Mesenchymal stem cell (in vitro differentiated cells and primary cell): ENCODE measurements at regions not wholly inside any gene's neighbourhood (a gene's known extent, or its start where the extent isn't known, plus 50 kb on each side); places are given as distances from the start of the nearest gene placed in this dataset.
"Not testable (repeated sequence)": the region's sequence is repeated elsewhere in the genome, so short reads cannot be mapped to it uniquely, and the experiment has no call there.

ENCODE experiments used
- DNase-seq: peaks from one replicate; pipeline ENCODE4 v3.0.0-alpha.2; 2013
- H2AFZ ChIP-seq: one replicate; pipeline ENCODE4 v1.6.1; 2013; ENCODE audit warnings: low read depth, mild to moderate bottlenecking, control low read depth, inconsistent platforms, low read length, moderate library complexity
- H2AK5ac ChIP-seq: 2 replicates; pipeline ENCODE4 v1.6.1; 2013; ENCODE audit warnings: low read length, moderate library complexity, mild to moderate bottlenecking, inconsistent platforms; ENCODE audit not compliant: severe bottlenecking
- H2BK120ac ChIP-seq: one replicate; pipeline ENCODE4 v1.6.1; 2013; ENCODE audit warnings: low read depth, mild to moderate bottlenecking, inconsistent platforms, low read length, moderate library complexity
- H2BK12ac ChIP-seq, 2 experiments: one replicate each; pipeline ENCODE4 v1.6.1; 2013; ENCODE audit warnings: inconsistent platforms in 2 of 2, low read length in 2 of 2, mild to moderate bottlenecking in 2 of 2, moderate library complexity in 2 of 2, control low read depth in 1 of 2
- H2BK15ac ChIP-seq: one replicate; pipeline ENCODE4 v1.6.1; 2013; ENCODE audit warnings: mild to moderate bottlenecking, low read depth, inconsistent platforms; ENCODE audit not compliant: poor library complexity, severe bottlenecking
- H2BK5ac ChIP-seq: 2 replicates; pipeline ENCODE4 v1.6.1; 2013; ENCODE audit warnings: low read depth, mild to moderate bottlenecking, low read length, control low read depth, inconsistent platforms; ENCODE audit not compliant: poor library complexity, severe bottlenecking
- H3K14ac ChIP-seq, 2 experiments: one replicate each; pipeline ENCODE4 v1.6.1; 2013; ENCODE audit warnings: inconsistent platforms in 2 of 2, low read length in 2 of 2, control low read depth in 1 of 2, mild to moderate bottlenecking in 1 of 2, moderate library complexity in 1 of 2
- H3K18ac ChIP-seq, 2 experiments: one replicate each; pipeline ENCODE4 v1.6.1; 2013; ENCODE audit warnings: inconsistent platforms in 2 of 2, low read length in 2 of 2, control low read depth in 1 of 2, low read depth in 1 of 2, mild to moderate bottlenecking in 1 of 2
- H3K23ac ChIP-seq, 2 experiments: one replicate each; pipeline ENCODE4 v1.6.1; 2013; ENCODE audit warnings: inconsistent platforms in 2 of 2, low read length in 2 of 2, mild to moderate bottlenecking in 2 of 2, moderate library complexity in 2 of 2, control low read depth in 1 of 2
- H3K27ac ChIP-seq: 2 replicates; pipeline ENCODE4 v1.5.1; 2013; ENCODE audit warnings: mild to moderate bottlenecking, moderate library complexity, low read length, control low read depth, inconsistent platforms; ENCODE audit not compliant: poor library complexity, severe bottlenecking
- H3K27me3 ChIP-seq, 2 experiments: 2 replicates each; pipeline versions ENCODE4 v1.6.1 to v1.7.0; 2013; ENCODE audit warnings: low read length in 2 of 2, mild to moderate bottlenecking in 2 of 2, moderate library complexity in 2 of 2, control low read depth in 1 of 2, inconsistent platforms in 1 of 2; ENCODE audit not compliant: control insufficient read depth in 1 of 2, insufficient read depth in 1 of 2
- H3K36me3 ChIP-seq, 2 experiments: 2 replicates each; pipeline versions ENCODE4 v1.6.1 to v1.7.0; 2013; ENCODE audit warnings: low read length in 2 of 2, control low read depth in 1 of 2, inconsistent platforms in 1 of 2, low read depth in 1 of 2, mild to moderate bottlenecking in 1 of 2; ENCODE audit not compliant: insufficient read depth in 2 of 2, control insufficient read depth in 1 of 2
- H3K4ac ChIP-seq, 2 experiments: one replicate each; pipeline ENCODE4 v1.6.1; 2013; ENCODE audit warnings: inconsistent platforms in 2 of 2, low read length in 2 of 2, mild to moderate bottlenecking in 2 of 2, moderate library complexity in 2 of 2, control low read depth in 1 of 2, low read depth in 1 of 2
- H3K4me1 ChIP-seq: 2 replicates; pipeline ENCODE4 v1.6.1; 2013; ENCODE audit warnings: low read depth, low read length, control low read depth; ENCODE audit not compliant: control insufficient read depth, insufficient read depth
- H3K4me2 ChIP-seq: 2 replicates; pipeline ENCODE4 v1.6.1; 2013; ENCODE audit warnings: low read length, mild to moderate bottlenecking, inconsistent platforms; ENCODE audit not compliant: poor library complexity, severe bottlenecking
- H3K4me3 ChIP-seq, 2 experiments: 2 replicates each; pipeline versions ENCODE4 v1.5.1 to v1.7.0; 2013; ENCODE audit warnings: low read length in 2 of 2, mild to moderate bottlenecking in 2 of 2, control low read depth in 1 of 2, low read depth in 1 of 2; ENCODE audit not compliant: insufficient read depth in 1 of 2
- H3K79me1 ChIP-seq: replicated peaks from 2 replicates; pipeline ENCODE4 v1.6.1; 2013; ENCODE audit warnings: mild to moderate bottlenecking, control low read depth, low read length, inconsistent platforms; ENCODE audit not compliant: poor library complexity, severe bottlenecking
- H3K9ac ChIP-seq: 2 replicates; pipeline ENCODE4 v1.7.0; 2013; ENCODE audit warnings: mild to moderate bottlenecking, low read length, moderate library complexity
- H3K9me3 ChIP-seq: 2 replicates; pipeline ENCODE4 v1.7.0; 2013; ENCODE audit warnings: mild to moderate bottlenecking, low read length; ENCODE audit not compliant: control insufficient read depth
- H4K8ac ChIP-seq: one replicate; pipeline ENCODE4 v1.6.1; 2013; ENCODE audit warnings: inconsistent platforms, mild to moderate bottlenecking, low read length, moderate library complexity
- H4K91ac ChIP-seq: one replicate; pipeline ENCODE4 v1.6.1; 2013; ENCODE audit warnings: mild to moderate bottlenecking, low read length, inconsistent platforms
- WGBS: methylation state at CpG from one replicate; pipeline ENCODE4 v1.1.7; 2013; ENCODE audit warnings: mixed read lengths; 5-methylcytosine and 5-hydroxymethylcytosine counted together

DNA sequence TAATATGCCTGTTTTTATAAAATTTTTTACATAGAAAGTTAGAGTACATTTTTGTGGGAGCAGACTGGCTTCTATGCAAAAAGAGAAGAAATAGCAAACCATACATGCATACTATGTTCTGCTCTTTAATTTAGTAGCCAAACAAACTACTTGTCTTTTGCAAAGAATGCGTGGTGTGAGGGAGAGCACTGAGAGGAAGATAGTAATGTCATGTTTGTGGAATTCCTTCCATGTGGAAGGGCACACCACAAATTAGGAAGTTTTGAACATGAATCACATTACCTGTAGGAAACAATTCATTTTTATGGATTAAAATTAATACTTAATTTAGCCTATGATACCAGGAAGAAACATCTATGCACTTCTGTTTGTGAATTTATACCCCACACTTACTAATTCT lies 1529.1 kb upstream of the ADGRL3 start:
- Histone ChIP-seq H3K4me3 (no peak overlapping the region), H3K14ac (no peak overlapping the region), H3K36me3 (no peaks in the 10 kb centered on the region), H2AFZ (no peak overlapping the region), H4K91ac (no peak overlapping the region), H3K79me1 (no peaks in the 10 kb centered on the region), H2BK5ac (no peak overlapping the region), H3K9me3 (no peaks in the 10 kb centered on the region), H4K8ac (no peak overlapping the region), H3K4ac (no peak overlapping the region), H2BK120ac (no peak overlapping the region), H3K27ac (no peak overlapping the region), H3K27me3 (no peaks in the 10 kb centered on the region), H3K18ac (no peak overlapping the region), H3K9ac (no peak overlapping the region), H3K23ac (no peak overlapping the region), H2BK12ac (no peak overlapping the region), H2AK5ac (no peak overlapping the region), H3K4me1 (no peaks in the 10 kb centered on the region), H2BK15ac (no peak overlapping the region), H3K4me2 (no peak overlapping the region)
- 20% methylated on average over 1 of the region's 1 CpG for WGBS
- no peak for DNase-seq

DNA sequence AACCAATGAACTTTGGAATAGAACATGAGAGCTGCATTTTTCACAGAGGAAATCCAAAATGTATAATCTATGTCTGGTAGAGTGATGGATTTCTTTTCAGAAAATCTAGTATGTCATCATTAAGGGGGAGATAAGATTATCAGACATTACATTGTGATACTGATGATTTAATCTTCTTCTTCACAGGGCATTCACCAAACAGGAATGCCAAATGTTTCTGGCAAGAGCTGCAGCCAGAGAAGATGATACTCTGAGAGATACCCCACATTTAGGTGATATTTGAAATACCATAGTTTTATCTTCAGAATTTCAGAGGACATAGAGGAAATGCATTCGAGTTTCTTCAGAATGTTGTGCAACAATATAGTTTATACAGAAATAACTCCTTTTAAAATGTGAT lies 1523.7 kb upstream of the ADGRL3 start:
- H3K14ac ChIP-seq = no peak overlapping the region
- no peak overlapping the region for H2BK120ac ChIP-seq
- H2BK5ac ChIP-seq = no peak overlapping the region
- no peak overlapping the region for H3K4me3 ChIP-seq
- no peak overlapping the region for H4K91ac ChIP-seq
- H3K4me1 ChIP-seq = no peaks in the 10 kb centered on the region
- H2BK15ac ChIP-seq = no peak overlapping the region
- H3K36me3 ChIP-seq = no peaks in the 10 kb centered on the region
- H3K9me3 ChIP-seq = no peaks in the 10 kb centered on the region
- no peak overlapping the region for H3K27ac ChIP-seq
- DNase-seq = no peak
- no CpG with 5 or more reads among the region's 1 CpG for WGBS
- H3K27me3 ChIP-seq = no peaks in the 10 kb centered on the region
- no peak overlapping the region for H2AK5ac ChIP-seq
- no peaks in the 10 kb centered on the region for H3K79me1 ChIP-seq
- no peak overlapping the region for H3K23ac ChIP-seq
- H4K8ac ChIP-seq = no peak overlapping the region
- H2AFZ ChIP-seq = no peak overlapping the region
- H3K4ac ChIP-seq = no peak overlapping the region
- no peak overlapping the region for H3K18ac ChIP-seq
- H3K9ac ChIP-seq = no peak overlapping the region
- no peak overlapping the region for H2BK12ac ChIP-seq
- no peak overlapping the region for H3K4me2 ChIP-seq

DNA sequence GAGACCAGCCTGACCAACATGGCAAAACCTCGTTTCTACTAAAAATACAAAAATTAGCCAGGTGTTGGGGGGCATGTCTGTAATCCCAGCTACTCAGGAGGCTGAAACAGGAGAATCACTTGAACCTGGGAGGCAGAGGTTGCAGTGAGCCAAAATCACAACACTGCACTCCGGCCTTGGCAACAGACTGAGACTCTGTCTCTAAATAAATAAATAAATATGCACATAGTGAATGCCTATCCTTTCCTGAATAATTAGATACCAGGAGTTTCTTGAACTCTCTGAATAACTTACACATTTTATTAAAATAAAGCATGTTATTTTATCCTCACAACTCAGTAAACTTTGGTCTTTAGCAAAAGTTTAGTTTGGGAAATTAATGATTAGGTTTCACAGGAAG lies 1523.1 kb upstream of the ADGRL3 start:
- H3K36me3 ChIP-seq, H3K4me3 ChIP-seq, H2AK5ac ChIP-seq, H3K23ac ChIP-seq, H2AFZ ChIP-seq, H4K8ac ChIP-seq, H3K4me1 ChIP-seq, H3K79me1 ChIP-seq, H2BK5ac ChIP-seq, H3K4ac ChIP-seq, H3K4me2 ChIP-seq, H4K91ac ChIP-seq, H3K9me3 ChIP-seq, H3K9ac ChIP-seq, H3K27me3 ChIP-seq, H2BK120ac ChIP-seq, H3K27ac ChIP-seq, H2BK15ac ChIP-seq, DNase-seq, H3K14ac ChIP-seq, H3K18ac ChIP-seq, H2BK12ac ChIP-seq: not testable (repeated sequence)
- no CpG with 5 or more reads among the region's 2 CpGs for WGBS

DNA sequence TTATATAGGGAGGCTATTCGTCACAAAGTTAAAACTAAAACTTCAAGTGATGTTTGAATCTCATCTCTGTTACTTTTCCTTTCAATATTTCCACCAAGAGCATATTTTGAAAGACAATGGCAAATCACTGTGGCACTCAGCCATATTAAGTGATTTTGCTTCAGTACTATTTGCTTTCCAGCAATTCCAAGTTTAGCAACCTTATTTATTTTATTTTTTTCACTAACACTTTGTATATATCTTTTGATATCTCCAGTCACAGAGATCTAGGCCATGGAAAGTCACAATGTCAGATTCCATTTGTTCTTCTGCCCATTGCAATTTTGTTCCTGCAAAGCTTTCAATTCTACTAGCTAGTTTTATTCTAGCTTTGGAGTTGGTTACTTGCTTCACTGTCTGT lies 1514.5 kb upstream of the ADGRL3 start:
- H3K27me3 ChIP-seq = no peaks in the 10 kb centered on the region
- no peak overlapping the region for H3K4me3 ChIP-seq
- no peak overlapping the region for H3K4me2 ChIP-seq
- WGBS = 71% methylated on average over 1 of the region's 1 CpG
- no peak overlapping the region for H4K91ac ChIP-seq
- no peak overlapping the region for H2AK5ac ChIP-seq
- no peaks in the 10 kb centered on the region for H3K4me1 ChIP-seq
- H2AFZ ChIP-seq = no peak overlapping the region
- no peak overlapping the region for H3K18ac ChIP-seq
- no peak overlapping the region for H3K14ac ChIP-seq
- no peak overlapping the region for H4K8ac ChIP-seq
- no peak overlapping the region for H2BK120ac ChIP-seq
- no peak overlapping the region for H2BK15ac ChIP-seq
- no peak overlapping the region for H3K23ac ChIP-seq
- DNase-seq = no peak
- H2BK5ac ChIP-seq = no peak overlapping the region
- no peaks in the 10 kb centered on the region for H3K36me3 ChIP-seq
- no peak overlapping the region for H3K4ac ChIP-seq
- peaks cover 6% of the 10 kb centered on the region for H3K9me3 ChIP-seq
- H3K27ac ChIP-seq = no peak overlapping the region
- H3K9ac ChIP-seq = no peak overlapping the region
- H3K79me1 ChIP-seq = no peaks in the 10 kb centered on the region
- H2BK12ac ChIP-seq = no peak overlapping the region
